ENCODE measurements at regions not wholly inside any gene's neighbourhood (a gene's known extent, or its start where the extent isn't known, plus 50 kb on each side); places are given as distances from the start of the nearest gene placed in this dataset.

DNA sequence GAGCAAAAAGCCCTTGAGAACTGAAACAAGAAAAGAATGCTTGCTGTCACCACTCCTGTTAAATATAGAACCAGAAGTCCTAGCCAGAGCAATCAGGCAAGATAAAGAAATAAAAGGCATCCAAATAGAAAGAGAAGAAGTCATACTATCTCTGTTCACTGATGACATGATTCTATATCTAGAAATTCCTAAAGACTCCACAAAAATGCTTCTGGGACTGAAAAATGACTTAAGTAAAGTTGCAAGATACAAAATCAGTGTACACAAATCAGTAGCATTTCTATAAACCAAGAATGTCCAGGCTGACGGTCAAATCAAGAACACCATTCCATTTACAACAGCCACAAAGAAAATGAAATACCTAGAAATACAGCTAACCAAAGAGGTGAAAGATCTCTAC lies 552.7 kb upstream of the SLIT2 start:
- no peaks in the 10 kb centered on the region for H3K36me3 ChIP-seq (ENCODE audit: control insufficient read depth in 1 of 2, insufficient read depth in 2 of 2, low read length in 2 of 2)
- no peaks in the 10 kb centered on the region for H3K4me1 ChIP-seq (ENCODE audit: control insufficient read depth in 1 of 2, insufficient read depth in 2 of 2, low read length in 2 of 2)
- no peaks in the 10 kb centered on the region for H3K9me3 ChIP-seq (ENCODE audit: control insufficient read depth in 1 of 2, low read length in 2 of 2)
- no peak overlapping the region for H3K4me3 ChIP-seq (ENCODE audit: low read depth in 1 of 2, low read length in 2 of 2)
- H3K27ac ChIP-seq (ENCODE audit: low read length), result no peak overlapping the region
- no peaks in the 10 kb centered on the region for H3K27me3 ChIP-seq (ENCODE audit: low read depth, low read length)

GRCh38 chr4:19694812-19695211 lies 556.9 kb upstream of the SLIT2 start:
- no peaks in the 10 kb centered on the region for H3K36me3 ChIP-seq (ENCODE audit: control insufficient read depth in 1 of 2, insufficient read depth in 2 of 2, low read length in 2 of 2)
- no peaks in the 10 kb centered on the region for H3K4me1 ChIP-seq (ENCODE audit: control insufficient read depth in 1 of 2, insufficient read depth in 2 of 2, low read length in 2 of 2)
- no peak overlapping the region for H3K4me3 ChIP-seq (ENCODE audit: low read depth in 1 of 2, low read length in 2 of 2)
- H3K27ac ChIP-seq (ENCODE audit: low read length), result peak overlapping the region; percentile 11
- no peaks in the 10 kb centered on the region for H3K27me3 ChIP-seq (ENCODE audit: low read depth, low read length)
- no peaks in the 10 kb centered on the region for H3K9me3 ChIP-seq (ENCODE audit: control insufficient read depth in 1 of 2, low read length in 2 of 2)

DNA sequence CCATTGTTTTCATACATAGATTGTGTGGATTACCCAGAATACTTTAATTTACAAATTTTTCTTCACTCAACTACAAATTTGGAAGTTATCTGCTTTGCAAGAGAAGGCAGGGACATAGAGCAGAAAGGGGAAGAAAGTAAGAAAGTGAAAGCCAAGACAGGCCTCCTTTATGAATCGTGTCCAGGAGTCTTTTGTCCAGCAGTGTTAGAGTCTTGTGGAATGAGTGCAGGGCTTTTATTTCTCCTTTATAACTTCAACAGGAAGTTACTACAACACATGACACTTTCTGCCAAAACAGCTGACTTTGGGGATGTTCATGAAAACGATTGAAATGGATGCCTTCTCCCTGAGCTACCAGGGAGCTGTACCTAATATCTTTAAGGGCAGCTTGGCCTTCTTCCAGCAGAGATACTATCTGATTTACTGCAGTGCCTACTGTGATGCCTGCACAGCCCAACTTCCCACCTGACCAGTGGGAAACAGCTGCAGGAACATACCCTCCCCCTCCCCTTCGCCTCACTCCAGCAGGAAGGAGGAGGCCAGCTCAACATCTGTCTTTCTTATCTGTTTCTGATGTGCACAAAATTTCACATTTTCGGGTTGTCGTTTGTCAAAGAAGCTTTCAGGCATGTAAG lies 557.7 kb upstream of the SLIT2 start:
- no peak overlapping the region for H3K4me3 ChIP-seq (ENCODE audit: low read depth in 1 of 2, low read length in 2 of 2)
- H3K27ac ChIP-seq (ENCODE audit: low read length), result peak overlapping the region; percentile 11
- no peaks in the 10 kb centered on the region for H3K27me3 ChIP-seq (ENCODE audit: low read depth, low read length)
- no peaks in the 10 kb centered on the region for H3K36me3 ChIP-seq (ENCODE audit: control insufficient read depth in 1 of 2, insufficient read depth in 2 of 2, low read length in 2 of 2)
- H3K9me3 ChIP-seq (ENCODE audit: control insufficient read depth in 1 of 2, low read length in 2 of 2), result no peaks in the 10 kb centered on the region
- peaks cover 0 to 3% of the 10 kb centered on the region in 2 donors for H3K4me1 ChIP-seq (ENCODE audit: control insufficient read depth in 1 of 2, insufficient read depth in 2 of 2, low read length in 2 of 2)

- H3K36me3 ChIP-seq (ENCODE audit: control insufficient read depth in 1 of 2, insufficient read depth in 2 of 2, low read length in 2 of 2), result no peaks in the 10 kb centered on the region
- no peaks in the 10 kb centered on the region for H3K27me3 ChIP-seq (ENCODE audit: low read depth, low read length)
- H3K27ac ChIP-seq (ENCODE audit: low read length), result no peak overlapping the region
- no peaks in the 10 kb centered on the region for H3K9me3 ChIP-seq (ENCODE audit: control insufficient read depth in 1 of 2, low read length in 2 of 2)
- H3K4me1 ChIP-seq (ENCODE audit: control insufficient read depth in 1 of 2, insufficient read depth in 2 of 2, low read length in 2 of 2), result peaks cover 0 to 3% of the 10 kb centered on the region in 2 donors
- no peak overlapping the region for H3K4me3 ChIP-seq (ENCODE audit: low read depth in 1 of 2, low read length in 2 of 2)
Observed at GRCh38 chr4:19689511-19689910, 562.2 kb upstream of the SLIT2 start.

GRCh38 chr4:19686456-19686855 lies 565.2 kb upstream of the SLIT2 start:
- Histone ChIP-seq H3K27ac (ENCODE audit: low read length) (no peak overlapping the region), H3K4me3 (ENCODE audit: low read depth in 1 of 2, low read length in 2 of 2) (no peak overlapping the region), H3K4me1 (ENCODE audit: control insufficient read depth in 1 of 2, insufficient read depth in 2 of 2, low read length in 2 of 2) (peaks cover 0 to 3% of the 10 kb centered on the region in 2 donors), H3K36me3 (ENCODE audit: control insufficient read depth in 1 of 2, insufficient read depth in 2 of 2, low read length in 2 of 2) (no peaks in the 10 kb centered on the region), H3K27me3 (ENCODE audit: low read depth, low read length) (no peaks in the 10 kb centered on the region), H3K9me3 (ENCODE audit: control insufficient read depth in 1 of 2, low read length in 2 of 2) (no peaks in the 10 kb centered on the region)

GRCh38 chr4:19684084-19684483 lies 567.6 kb upstream of the SLIT2 start:
- Histone ChIP-seq H3K4me3 (ENCODE audit: low read depth in 1 of 2, low read length in 2 of 2) (no peak overlapping the region), H3K36me3 (ENCODE audit: control insufficient read depth in 1 of 2, insufficient read depth in 2 of 2, low read length in 2 of 2) (no peaks in the 10 kb centered on the region), H3K4me1 (ENCODE audit: control insufficient read depth in 1 of 2, insufficient read depth in 2 of 2, low read length in 2 of 2) (no peaks in the 10 kb centered on the region), H3K27ac (ENCODE audit: low read length) (no peak overlapping the region), H3K9me3 (ENCODE audit: control insufficient read depth in 1 of 2, low read length in 2 of 2) (no peaks in the 10 kb centered on the region), H3K27me3 (ENCODE audit: low read depth, low read length) (no peaks in the 10 kb centered on the region)

- no peak overlapping the region for H3K4me3 ChIP-seq (ENCODE audit: low read depth in 1 of 2, low read length in 2 of 2)
- H3K27ac ChIP-seq (ENCODE audit: low read length), result no peak overlapping the region
- H3K36me3 ChIP-seq (ENCODE audit: control insufficient read depth in 1 of 2, insufficient read depth in 2 of 2, low read length in 2 of 2), result no peaks in the 10 kb centered on the region
- H3K4me1 ChIP-seq (ENCODE audit: control insufficient read depth in 1 of 2, insufficient read depth in 2 of 2, low read length in 2 of 2), result no peaks in the 10 kb centered on the region
- no peaks in the 10 kb centered on the region for H3K27me3 ChIP-seq (ENCODE audit: low read depth, low read length)
- H3K9me3 ChIP-seq (ENCODE audit: control insufficient read depth in 1 of 2, low read length in 2 of 2), result no peaks in the 10 kb centered on the region
Observed at GRCh38 chr4:19683426-19683825, 568.3 kb upstream of the SLIT2 start.

DNA sequence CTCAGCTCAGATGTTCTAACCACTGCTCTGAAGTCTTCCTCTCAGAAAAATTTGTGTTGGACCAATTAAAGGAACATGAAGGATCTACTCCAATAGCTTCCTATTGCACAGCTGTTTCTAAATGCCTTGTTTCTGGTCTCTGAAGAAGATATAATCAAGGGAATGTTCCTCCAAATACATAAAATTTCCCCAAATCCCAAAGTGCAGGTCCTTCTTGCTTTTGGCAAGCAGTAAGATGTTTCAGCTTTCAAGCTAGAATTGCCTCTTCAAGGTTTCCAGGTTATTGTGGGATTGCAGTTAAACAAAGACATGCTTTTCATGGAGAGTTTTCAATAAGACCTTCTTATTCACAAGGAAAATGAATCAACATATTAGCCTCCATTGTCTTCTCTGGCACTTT lies 574.5 kb upstream of the SLIT2 start:
- Histone ChIP-seq H3K27ac (ENCODE audit: low read length) (no peak overlapping the region), H3K4me3 (ENCODE audit: low read depth in 1 of 2, low read length in 2 of 2) (no peak overlapping the region), H3K36me3 (ENCODE audit: control insufficient read depth in 1 of 2, insufficient read depth in 2 of 2, low read length in 2 of 2) (no peaks in the 10 kb centered on the region), H3K4me1 (ENCODE audit: control insufficient read depth in 1 of 2, insufficient read depth in 2 of 2, low read length in 2 of 2) (no peaks in the 10 kb centered on the region), H3K27me3 (ENCODE audit: low read depth, low read length) (no peaks in the 10 kb centered on the region), H3K9me3 (ENCODE audit: control insufficient read depth in 1 of 2, low read length in 2 of 2) (no peaks in the 10 kb centered on the region)

DNA sequence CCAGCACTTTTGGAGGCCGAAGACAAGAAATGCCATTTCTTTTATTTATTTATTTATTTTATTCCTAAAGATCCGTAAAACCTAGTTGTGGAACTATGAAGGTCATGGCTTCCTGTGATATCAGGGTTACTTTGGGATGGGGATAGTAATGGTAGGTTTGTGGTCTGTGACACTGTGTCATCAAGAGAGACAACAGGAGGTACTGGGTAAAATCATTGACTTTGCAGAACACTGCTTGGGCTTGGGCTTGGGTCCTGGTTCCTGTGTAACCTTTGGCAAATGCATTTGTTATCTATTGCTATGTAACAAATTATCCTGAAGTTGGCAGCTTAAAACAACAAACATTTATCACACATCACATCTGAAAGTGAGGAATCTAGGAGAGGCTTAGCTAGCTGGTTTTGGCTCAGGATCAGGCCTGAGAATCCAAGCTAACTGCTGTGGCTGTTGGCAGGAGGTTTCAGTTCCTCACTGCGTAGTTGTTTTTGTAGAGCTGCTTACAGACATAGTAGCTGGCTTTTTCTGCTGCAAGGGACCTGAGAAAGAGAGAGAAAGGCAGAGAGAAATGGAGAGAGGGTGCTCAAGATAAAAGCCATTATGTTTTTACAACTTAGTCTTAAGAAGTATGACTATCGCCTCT lies 576.4 kb upstream of the SLIT2 start:
- Histone ChIP-seq H3K9me3 (ENCODE audit: control insufficient read depth in 1 of 2, low read length in 2 of 2) (no peaks in the 10 kb centered on the region), H3K4me1 (ENCODE audit: control insufficient read depth in 1 of 2, insufficient read depth in 2 of 2, low read length in 2 of 2) (no peaks in the 10 kb centered on the region), H3K4me3 (ENCODE audit: low read depth in 1 of 2, low read length in 2 of 2) (no peak overlapping the region), H3K36me3 (ENCODE audit: control insufficient read depth in 1 of 2, insufficient read depth in 2 of 2, low read length in 2 of 2) (no peaks in the 10 kb centered on the region), H3K27ac (ENCODE audit: low read length) (no peak overlapping the region), H3K27me3 (ENCODE audit: low read depth, low read length) (no peaks in the 10 kb centered on the region)

GRCh38 chr4:19659101-19659500 lies 592.6 kb upstream of the SLIT2 start:
- Histone ChIP-seq H3K27ac (ENCODE audit: low read length) (no peak overlapping the region), H3K27me3 (ENCODE audit: low read depth, low read length) (no peaks in the 10 kb centered on the region), H3K4me1 (ENCODE audit: control insufficient read depth in 1 of 2, insufficient read depth in 2 of 2, low read length in 2 of 2) (no peaks in the 10 kb centered on the region), H3K4me3 (ENCODE audit: low read depth in 1 of 2, low read length in 2 of 2) (no peak overlapping the region), H3K9me3 (ENCODE audit: control insufficient read depth in 1 of 2, low read length in 2 of 2) (no peaks in the 10 kb centered on the region), H3K36me3 (ENCODE audit: control insufficient read depth in 1 of 2, insufficient read depth in 2 of 2, low read length in 2 of 2) (no peaks in the 10 kb centered on the region)

GRCh38 chr4:19657856-19658255 lies 593.8 kb upstream of the SLIT2 start:
- no peak overlapping the region for H3K27ac ChIP-seq (ENCODE audit: low read length)
- H3K4me1 ChIP-seq (ENCODE audit: control insufficient read depth in 1 of 2, insufficient read depth in 2 of 2, low read length in 2 of 2), result no peaks in the 10 kb centered on the region
- H3K9me3 ChIP-seq (ENCODE audit: control insufficient read depth in 1 of 2, low read length in 2 of 2), result no peaks in the 10 kb centered on the region
- H3K4me3 ChIP-seq (ENCODE audit: low read depth in 1 of 2, low read length in 2 of 2), result no peak overlapping the region
- no peaks in the 10 kb centered on the region for H3K36me3 ChIP-seq (ENCODE audit: control insufficient read depth in 1 of 2, insufficient read depth in 2 of 2, low read length in 2 of 2)
- no peaks in the 10 kb centered on the region for H3K27me3 ChIP-seq (ENCODE audit: low read depth, low read length)

GRCh38 chr4:19655666-19656065 lies 596.0 kb upstream of the SLIT2 start:
- no peaks in the 10 kb centered on the region for H3K27me3 ChIP-seq (ENCODE audit: low read depth, low read length)
- no peaks in the 10 kb centered on the region for H3K36me3 ChIP-seq (ENCODE audit: control insufficient read depth in 1 of 2, insufficient read depth in 2 of 2, low read length in 2 of 2)
- no peak overlapping the region for H3K4me3 ChIP-seq (ENCODE audit: low read depth in 1 of 2, low read length in 2 of 2)
- H3K9me3 ChIP-seq (ENCODE audit: control insufficient read depth in 1 of 2, low read length in 2 of 2), result no peaks in the 10 kb centered on the region
- H3K4me1 ChIP-seq (ENCODE audit: control insufficient read depth in 1 of 2, insufficient read depth in 2 of 2, low read length in 2 of 2), result no peaks in the 10 kb centered on the region
- no peak overlapping the region for H3K27ac ChIP-seq (ENCODE audit: low read length)

Measured in muscle layer of duodenum (tissue), 2 donors.